ENCODE measurements at regions not wholly inside any gene's neighbourhood (a gene's known extent, or its start where the extent isn't known, plus 50 kb on each side); places are given as distances from the start of the nearest gene placed in this dataset.

- TF ChIP-seq EZH2 (IDR thresholded peaks at IDR 0.05) (no peak), POLR2AphosphoS5 (IDR thresholded peaks at IDR 0.05; ENCODE audit: borderline replicate concordance, low read depth, low read length) (no peak), FOXP2 (optimal IDR thresholded peaks at IDR 0.05; ENCODE audit: control extremely low read depth, extremely low read length, insufficient read depth) (no peak)
These were observed 102.6 kb upstream of the PPP2R5A start for GRCh38 chr1:212182579-212182978.
